ENCODE measurements at regions not wholly inside any gene's neighbourhood (a gene's known extent, or its start where the extent isn't known, plus 50 kb on each side); places are given as distances from the start of the nearest gene placed in this dataset.
"Not testable (repeated sequence)": the region's sequence is repeated elsewhere in the genome, so short reads cannot be mapped to it uniquely, and the experiment has no call there.

GRCh38 chr2:198277181-198277580 is 472.8 kb downstream of the PLCL1 start:
- Histone ChIP-seq H3K4me3 (ENCODE audit: low read depth, low read length) (no peak overlapping the region), H3K27me3 (ENCODE audit: control insufficient read depth, insufficient read depth, low read length) (no peaks in the 10 kb centered on the region), H3K36me3 (ENCODE audit: control insufficient read depth, insufficient read depth, low read length) (no peaks in the 10 kb centered on the region)
- no peak for DNase-seq (ENCODE audit: low read depth)
- no peak for TF ChIP-seq CTCF (IDR thresholded peaks at IDR 0.05; ENCODE audit: insufficient read depth, low read length, poor library complexity, severe bottlenecking)

GRCh38 chr2:198273660-198274059 is 469.3 kb downstream of the PLCL1 start:
- H3K4me3 ChIP-seq (ENCODE audit: low read depth, low read length): no peak overlapping the region
- H3K36me3 ChIP-seq (ENCODE audit: control insufficient read depth, insufficient read depth, low read length): no peaks in the 10 kb centered on the region
- TF ChIP-seq CTCF (IDR thresholded peaks at IDR 0.05; ENCODE audit: insufficient read depth, low read length, poor library complexity, severe bottlenecking): no peak
- no peak for DNase-seq (ENCODE audit: low read depth)
- H3K27me3 ChIP-seq (ENCODE audit: control insufficient read depth, insufficient read depth, low read length): no peaks in the 10 kb centered on the region

DNA sequence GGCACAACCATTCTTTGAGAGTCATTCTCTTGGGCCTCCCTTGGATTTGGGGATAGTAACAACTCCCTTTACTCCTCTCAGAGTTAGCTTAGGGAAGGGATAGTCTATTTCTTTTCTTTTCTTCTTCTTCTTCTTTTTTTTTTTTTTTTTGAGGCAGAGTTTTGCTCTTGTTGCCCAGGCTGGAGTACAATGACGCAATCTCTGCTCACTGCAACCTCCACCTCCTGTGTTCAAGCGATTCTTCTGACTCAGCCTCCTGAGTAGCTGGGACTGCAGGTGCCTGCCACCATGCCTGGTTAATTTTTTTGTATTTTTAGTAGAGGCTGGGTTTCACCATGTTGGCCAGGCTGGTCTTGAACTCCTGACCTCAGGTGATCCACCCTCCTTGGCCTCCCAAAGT is 465.8 kb downstream of the PLCL1 start:
- DNase-seq (ENCODE audit: low read depth); H3K36me3 ChIP-seq (ENCODE audit: control insufficient read depth, insufficient read depth, low read length); H3K4me3 ChIP-seq (ENCODE audit: low read depth, low read length); H3K27me3 ChIP-seq (ENCODE audit: control insufficient read depth, insufficient read depth, low read length): not testable (repeated sequence)

GRCh38 chr2:198268519-198268918 is 464.1 kb downstream of the PLCL1 start:
- TF ChIP-seq CTCF (IDR thresholded peaks at IDR 0.05; ENCODE audit: insufficient read depth, low read length, poor library complexity, severe bottlenecking): no peak
- no peaks in the 10 kb centered on the region for H3K36me3 ChIP-seq (ENCODE audit: control insufficient read depth, insufficient read depth, low read length)
- H3K27me3 ChIP-seq (ENCODE audit: control insufficient read depth, insufficient read depth, low read length): no peaks in the 10 kb centered on the region
- DNase-seq (ENCODE audit: low read depth): no peak
- no peak overlapping the region for H3K4me3 ChIP-seq (ENCODE audit: low read depth, low read length)

- no peak overlapping the region for H3K4me3 ChIP-seq (ENCODE audit: low read depth, low read length)
- no peak for DNase-seq (ENCODE audit: low read depth)
- no peaks in the 10 kb centered on the region for H3K36me3 ChIP-seq (ENCODE audit: control insufficient read depth, insufficient read depth, low read length)
- no peaks in the 10 kb centered on the region for H3K27me3 ChIP-seq (ENCODE audit: control insufficient read depth, insufficient read depth, low read length)
- TF ChIP-seq CTCF (IDR thresholded peaks at IDR 0.05; ENCODE audit: insufficient read depth, low read length, poor library complexity, severe bottlenecking): no peak
Observed at GRCh38 chr2:198259496-198259895, 455.1 kb downstream of the PLCL1 start.

- H3K27me3 ChIP-seq (ENCODE audit: control insufficient read depth, insufficient read depth, low read length): no peaks in the 10 kb centered on the region
- TF ChIP-seq CTCF (IDR thresholded peaks at IDR 0.05; ENCODE audit: insufficient read depth, low read length, poor library complexity, severe bottlenecking): no peak
- no peak for DNase-seq (ENCODE audit: low read depth)
- H3K36me3 ChIP-seq (ENCODE audit: control insufficient read depth, insufficient read depth, low read length): no peaks in the 10 kb centered on the region
- H3K4me3 ChIP-seq (ENCODE audit: low read depth, low read length): no peak overlapping the region
Observed at GRCh38 chr2:198254536-198255090, 450.2 kb downstream of the PLCL1 start.
